ENCODE measurements at regions not wholly inside any gene's neighbourhood (a gene's known extent, or its start where the extent isn't known, plus 50 kb on each side); places are given as distances from the start of the nearest gene placed in this dataset.
"Not testable (repeated sequence)": the region's sequence is repeated elsewhere in the genome, so short reads cannot be mapped to it uniquely, and the experiment has no call there.

GRCh38 chr20:50434653-50435396, 75.4 kb upstream of the PTPN1 start:
- DNase-seq: no peak

GRCh38 chr20:50435397-50436051, 74.7 kb upstream of the PTPN1 start:
- no peak for DNase-seq

GRCh38 chr20:50436052-50436656, 74.0 kb upstream of the PTPN1 start:
- no peak for DNase-seq

- no peak for DNase-seq
Measured at GRCh38 chr20:50436696-50437095, 73.5 kb upstream of the PTPN1 start.

GRCh38 chr20:50438986-50439407, 71.2 kb upstream of the PTPN1 start:
- no peak for DNase-seq

- no peak for DNase-seq
Measured at GRCh38 chr20:50439539-50440453, 70.4 kb upstream of the PTPN1 start.

- no peak for DNase-seq
Measured at GRCh38 chr20:50442512-50442911, 67.7 kb upstream of the PTPN1 start.

- no peak for DNase-seq
Measured at GRCh38 chr20:50445354-50446151, 64.6 kb upstream of the PTPN1 start.

GRCh38 chr20:50446351-50447101, 63.7 kb upstream of the PTPN1 start:
- DNase-seq: no peak

- DNase-seq: no peak
Measured at GRCh38 chr20:50447102-50447804, 62.9 kb upstream of the PTPN1 start.

GRCh38 chr20:50447817-50448216, 62.4 kb upstream of the PTPN1 start:
- no peak for DNase-seq

GRCh38 chr20:50448625-50449403, 61.4 kb upstream of the PTPN1 start:
- not testable (repeated sequence) for DNase-seq

GRCh38 chr20:50449738-50450492, 60.3 kb upstream of the PTPN1 start:
- DNase-seq: no peak

- no peak for DNase-seq
Measured at GRCh38 chr20:50450493-50450826, 59.7 kb upstream of the PTPN1 start.

- no peak for DNase-seq
Measured at GRCh38 chr20:50450881-50451752, 59.1 kb upstream of the PTPN1 start.

- not testable (repeated sequence) for DNase-seq
Measured at GRCh38 chr20:50451792-50452425, 58.3 kb upstream of the PTPN1 start.

- no peak for DNase-seq
Measured at GRCh38 chr20:50453533-50454244, 56.5 kb upstream of the PTPN1 start.

Measured in activated CD4-positive, alpha-beta T cell treated with anti-CD3 and anti-CD28 coated beads for 1 hour (primary cell).